Esophagus (tissue), 2 donors: ENCODE measurements at regions not wholly inside any gene's neighbourhood (a gene's known extent, or its start where the extent isn't known, plus 50 kb on each side); places are given as distances from the start of the nearest gene placed in this dataset.
"Not testable (repeated sequence)": the region's sequence is repeated elsewhere in the genome, so short reads cannot be mapped to it uniquely, and the experiment has no call there.

Experiments
- H3K27ac ChIP-seq, 2 donors: one replicate each; pipeline ENCODE4 v1.5.1; 2013; ENCODE audit warnings: low read depth in 2 of 2, mild to moderate bottlenecking in 2 of 2, inconsistent platforms in 1 of 2, low read length in 1 of 2, moderate library complexity in 1 of 2
- H3K27me3 ChIP-seq, 2 donors: one replicate each; pipeline ENCODE4 v1.6.1; 2013; ENCODE audit warnings: low read length in 2 of 2, control low read depth in 1 of 2, mild to moderate bottlenecking in 1 of 2; ENCODE audit not compliant: insufficient read depth in 2 of 2, control insufficient read depth in 1 of 2
- H3K36me3 ChIP-seq, 2 donors: one replicate each; pipeline ENCODE4 v1.6.1; 2013; ENCODE audit warnings: low read length in 1 of 2; ENCODE audit not compliant: control insufficient read depth in 2 of 2, insufficient read depth in 2 of 2
- H3K4me1 ChIP-seq, 2 donors: one replicate each; pipeline ENCODE4 v1.6.1; 2013; ENCODE audit warnings: low read length in 1 of 2; ENCODE audit not compliant: control insufficient read depth in 2 of 2, insufficient read depth in 2 of 2
- H3K4me3 ChIP-seq, 2 donors: one replicate each; pipeline ENCODE4 v1.5.1; 2013; ENCODE audit warnings: low read length in 2 of 2, mild to moderate bottlenecking in 2 of 2, low read depth in 1 of 2, moderate library complexity in 1 of 2
- H3K9me3 ChIP-seq, 2 donors: one replicate each; pipeline ENCODE4 v1.6.1; 2013; ENCODE audit warnings: mild to moderate bottlenecking in 2 of 2, low read depth in 1 of 2, low read length in 1 of 2, moderate library complexity in 1 of 2; ENCODE audit not compliant: control insufficient read depth in 2 of 2, insufficient read depth in 1 of 2
- WGBS, 2 donors: extraction: QIAGEN DNeasy Blood & Tissue Kit; methylation state at CpG; one replicate each; pipeline ENCODE4 v1.1.7; 2013; 5-methylcytosine and 5-hydroxymethylcytosine counted together
- donor health status: healthy with polysubstance abuse.
- donor health status: Bipolar disorder and iron deficiency.

- no peaks in the 10 kb centered on the region for H3K9me3 ChIP-seq
- WGBS, 2 donors, result 50 to 56% methylated on average over 4 of the region's 4 CpGs
- H3K36me3 ChIP-seq, result no peaks in the 10 kb centered on the region
- no peak overlapping the region for H3K27ac ChIP-seq
- no peaks in the 10 kb centered on the region for H3K27me3 ChIP-seq
- H3K4me3 ChIP-seq, result no peak overlapping the region
- no peaks in the 10 kb centered on the region for H3K4me1 ChIP-seq
Observed at GRCh38 chr9:106025453-106025852, 331.1 kb downstream of the TMEM38B start.

- not testable (repeated sequence) for H3K4me3 ChIP-seq, H3K36me3 ChIP-seq, H3K27ac ChIP-seq, H3K4me1 ChIP-seq, H3K9me3 ChIP-seq, H3K27me3 ChIP-seq
- WGBS, 2 donors, result 68 to 77% methylated on average over 3 of the region's 3 CpGs
Observed at GRCh38 chr9:106030146-106030545, 335.8 kb downstream of the TMEM38B start.

DNA sequence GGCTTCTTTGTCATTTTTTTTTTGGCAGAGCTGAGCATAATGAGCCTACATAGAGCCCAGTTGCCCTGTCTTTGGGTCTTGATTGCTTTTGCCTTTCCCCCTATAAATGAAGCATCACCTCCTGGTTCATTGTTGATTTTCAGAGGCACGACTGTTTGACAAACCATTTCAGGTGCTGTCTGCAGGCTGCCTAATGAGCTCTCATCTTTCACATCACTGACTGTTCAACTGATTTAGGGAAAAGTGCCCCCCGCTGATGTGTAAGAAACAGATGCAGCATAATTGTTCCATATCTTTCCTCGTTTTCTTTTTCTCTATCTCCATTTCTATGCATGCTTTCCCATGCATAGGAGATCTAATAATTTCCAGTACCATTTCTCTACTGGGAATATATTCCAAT is 338.6 kb downstream of the TMEM38B start:
- Histone ChIP-seq H3K4me1 (no peaks in the 10 kb centered on the region), H3K27ac (no peak overlapping the region), H3K27me3 (no peaks in the 10 kb centered on the region), H3K9me3 (no peaks in the 10 kb centered on the region), H3K4me3 (no peak overlapping the region), H3K36me3 (no peaks in the 10 kb centered on the region)
- WGBS, 2 donors, result 65 to 75% methylated on average over 3 of the region's 3 CpGs

GRCh38 chr9:106035806-106036205 is 341.5 kb downstream of the TMEM38B start:
- H3K9me3 ChIP-seq, result no peaks in the 10 kb centered on the region
- H3K4me3 ChIP-seq, result no peak overlapping the region
- H3K36me3 ChIP-seq, result no peaks in the 10 kb centered on the region
- H3K27ac ChIP-seq, result no peak overlapping the region
- no peaks in the 10 kb centered on the region for H3K4me1 ChIP-seq
- no peaks in the 10 kb centered on the region for H3K27me3 ChIP-seq

- H3K4me3 ChIP-seq, result no peak overlapping the region
- no peaks in the 10 kb centered on the region for H3K4me1 ChIP-seq
- 40 to 67% methylated on average over 1 of the region's 1 CpG for WGBS, 2 donors
- H3K27me3 ChIP-seq, result no peaks in the 10 kb centered on the region
- H3K9me3 ChIP-seq, result no peaks in the 10 kb centered on the region
- no peak overlapping the region for H3K27ac ChIP-seq
- H3K36me3 ChIP-seq, result no peaks in the 10 kb centered on the region
Observed at GRCh38 chr9:106038266-106039001, 344.1 kb downstream of the TMEM38B start.

- Histone ChIP-seq H3K36me3 (no peaks in the 10 kb centered on the region), H3K27me3 (no peaks in the 10 kb centered on the region), H3K27ac (no peak overlapping the region), H3K4me3 (no peak overlapping the region), H3K9me3 (no peaks in the 10 kb centered on the region), H3K4me1 (no peaks in the 10 kb centered on the region)
- 83% methylated on average over 5 of the region's 5 CpGs for WGBS, 2 donors
Observed at GRCh38 chr9:106039151-106039935, 345.0 kb downstream of the TMEM38B start.

- 88 to 96% methylated on average over 1 of the region's 1 CpG for WGBS, 2 donors
Observed at GRCh38 chr9:106041920-106042319, 347.6 kb downstream of the TMEM38B start.

GRCh38 chr9:106051545-106051944 is 357.2 kb downstream of the TMEM38B start:
- no peak overlapping the region for H3K27ac ChIP-seq
- H3K27me3 ChIP-seq, result no peaks in the 10 kb centered on the region
- WGBS, 2 donors, result 76 to 79% methylated on average over 3 of the region's 3 CpGs
- H3K36me3 ChIP-seq, result no peaks in the 10 kb centered on the region
- H3K9me3 ChIP-seq, result no peaks in the 10 kb centered on the region
- no peak overlapping the region for H3K4me3 ChIP-seq
- no peaks in the 10 kb centered on the region for H3K4me1 ChIP-seq

More at GRCh38 chr9:106041920-106042319, 347.6 kb downstream of the TMEM38B start:
- not testable (repeated sequence) for H3K4me3 ChIP-seq, H3K4me1 ChIP-seq, H3K9me3 ChIP-seq, H3K27me3 ChIP-seq, H3K36me3 ChIP-seq, H3K27ac ChIP-seq

DNA sequence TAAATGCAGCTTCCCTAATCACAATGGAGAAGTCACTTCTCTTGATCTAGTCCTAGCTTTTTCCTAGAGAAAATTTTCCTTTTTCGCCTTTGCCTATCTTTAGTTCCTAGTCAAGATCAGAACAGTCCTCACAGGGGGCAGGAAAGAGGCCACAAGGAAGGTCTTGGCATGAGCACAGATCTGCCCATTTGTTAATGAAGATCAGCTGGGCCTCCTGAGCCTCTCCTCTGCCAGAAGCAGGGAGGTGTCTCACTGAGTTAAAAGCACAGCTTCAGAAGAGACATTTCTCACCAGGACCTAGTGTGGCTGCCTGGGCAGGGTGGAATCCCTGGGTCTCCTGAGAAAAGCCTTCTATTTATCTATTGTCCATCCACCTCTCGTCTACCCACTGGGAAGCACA is 357.8 kb downstream of the TMEM38B start:
- Histone ChIP-seq H3K4me1 (no peaks in the 10 kb centered on the region), H3K4me3 (no peak overlapping the region), H3K9me3 (no peaks in the 10 kb centered on the region), H3K27me3 (no peaks in the 10 kb centered on the region), H3K36me3 (no peaks in the 10 kb centered on the region), H3K27ac (no peak overlapping the region)
- WGBS, 2 donors, result 59 to 82% methylated on average over 2 of the region's 2 CpGs

DNA sequence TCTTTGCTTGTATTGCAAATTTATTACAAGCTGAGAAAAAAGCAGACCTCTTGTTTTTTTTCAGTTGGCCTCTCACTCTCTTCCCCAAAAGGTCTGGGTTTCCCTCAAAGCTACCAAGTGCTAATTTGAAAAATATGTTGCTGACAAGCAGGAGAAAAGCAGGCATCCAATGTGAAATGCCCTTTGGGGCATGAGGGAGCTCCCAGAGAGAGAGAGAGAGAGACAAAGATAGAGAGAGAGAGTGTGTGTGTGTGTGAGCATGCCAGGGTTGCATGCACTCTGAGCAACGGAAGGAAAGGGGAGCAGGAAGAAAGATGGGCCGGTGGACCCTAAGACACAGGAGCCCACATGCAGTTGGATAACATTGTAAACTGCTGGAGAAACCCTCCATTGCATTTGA is 358.4 kb downstream of the TMEM38B start:
- no peaks in the 10 kb centered on the region for H3K36me3 ChIP-seq
- no peak overlapping the region for H3K27ac ChIP-seq
- 70 to 71% methylated on average over 2 of the region's 2 CpGs for WGBS, 2 donors
- no peaks in the 10 kb centered on the region for H3K27me3 ChIP-seq
- no peaks in the 10 kb centered on the region for H3K9me3 ChIP-seq
- H3K4me1 ChIP-seq, result no peaks in the 10 kb centered on the region
- H3K4me3 ChIP-seq, result no peak overlapping the region
